ENCODE measurements at regions not wholly inside any gene's neighbourhood (a gene's known extent, or its start where the extent isn't known, plus 50 kb on each side); places are given as distances from the start of the nearest gene placed in this dataset.
A peak's percentile ranks its signal among the peaks of the same experiment; 100 is the strongest.

GRCh38 chr11:122333467-122333866, 217.5 kb upstream of the BLID start:
- TF ChIP-seq CTCF (IDR thresholded peaks at IDR 0.05) = no peak
- no peak overlapping the region for H3K27ac ChIP-seq
- no peak overlapping the region for H3K4me3 ChIP-seq
- DNase-seq (ENCODE audit: low spot score) = no peak

- Histone ChIP-seq H3K27ac (no peak overlapping the region), H3K4me3 (no peak overlapping the region)
- no peak for TF ChIP-seq CTCF (IDR thresholded peaks at IDR 0.05)
Measured at GRCh38 chr11:122331079-122331478, 215.1 kb upstream of the BLID start.

GRCh38 chr11:122330279-122330965, 214.4 kb upstream of the BLID start:
- no peak for DNase-seq (ENCODE audit: low spot score)
- Histone ChIP-seq H3K4me3 (no peak overlapping the region), H3K27ac (no peak overlapping the region)
- no peak for TF ChIP-seq CTCF (IDR thresholded peaks at IDR 0.05)

More at GRCh38 chr11:122331079-122331478, 215.1 kb upstream of the BLID start:
- DNase-seq (ENCODE audit: low spot score) = no peak

- TF ChIP-seq CTCF (IDR thresholded peaks at IDR 0.05) = no peak
- Histone ChIP-seq H3K27ac (no peak overlapping the region), H3K4me3 (no peak overlapping the region)
- DNase-seq (ENCODE audit: low spot score) = no peak
Measured at GRCh38 chr11:122327528-122327927, 211.5 kb upstream of the BLID start.

- no peak overlapping the region for H3K27ac ChIP-seq
- no peak for TF ChIP-seq CTCF (IDR thresholded peaks at IDR 0.05)
- DNase-seq (ENCODE audit: low spot score) = no peak
- H3K4me3 ChIP-seq = no peak overlapping the region
Measured at GRCh38 chr11:122323754-122324421, 207.9 kb upstream of the BLID start.

- no peak for TF ChIP-seq CTCF (IDR thresholded peaks at IDR 0.05)
- no peak for DNase-seq (ENCODE audit: low spot score)
- Histone ChIP-seq H3K27ac (peak overlapping the region in 1 of 2 donors; percentile 19), H3K4me3 (peak overlapping the region; percentile 2)
Measured at GRCh38 chr11:122322329-122322728, 206.3 kb upstream of the BLID start.

GRCh38 chr11:122320671-122321070, 204.7 kb upstream of the BLID start:
- Histone ChIP-seq H3K4me3 (peak overlapping the region; percentile 21), H3K27ac (peak overlapping the region in 1 of 2 donors; percentile 31)
- TF ChIP-seq CTCF (IDR thresholded peaks at IDR 0.05) = no peak
- DNase-seq (ENCODE audit: low spot score) = no peak
